Right kidney (tissue), 1 donor: ENCODE measurements at regions not wholly inside any gene's neighbourhood (a gene's known extent, or its start where the extent isn't known, plus 50 kb on each side); places are given as distances from the start of the nearest gene placed in this dataset.

Experiments
- DNase-seq: peaks from one replicate; pipeline ENCODE4 v3.0.0-alpha.2; 2016

GRCh38 chr3:76065964-76066363 is 280.6 kb upstream of the ZNF717 start:
- no peak for DNase-seq

- no peak for DNase-seq
Observed at GRCh38 chr3:76078101-76078500, 292.8 kb upstream of the ZNF717 start.

GRCh38 chr3:76083992-76084391 is 298.6 kb upstream of the ZNF717 start:
- DNase-seq = no peak

- DNase-seq = no peak
Observed at GRCh38 chr3:76096036-76096435, 310.7 kb upstream of the ZNF717 start.

- no peak for DNase-seq
Observed at GRCh38 chr3:76096836-76097588, 311.7 kb upstream of the ZNF717 start.

- DNase-seq = no peak
Observed at GRCh38 chr3:76097589-76097969, 312.2 kb upstream of the ZNF717 start.

- DNase-seq = no peak
Observed at GRCh38 chr3:76099956-76100355, 314.6 kb upstream of the ZNF717 start.

- DNase-seq = no peak
Observed at GRCh38 chr3:76107935-76108570, 322.7 kb upstream of the ZNF717 start.

GRCh38 chr3:76111808-76112207 is 326.5 kb upstream of the ZNF717 start:
- DNase-seq = no peak

GRCh38 chr3:76122007-76122406 is 336.7 kb upstream of the ZNF717 start:
- no peak for DNase-seq

- DNase-seq = no peak
Observed at GRCh38 chr3:76129441-76129840, 344.1 kb upstream of the ZNF717 start.

- no peak for DNase-seq
Observed at GRCh38 chr3:76131396-76132153, 346.2 kb upstream of the ZNF717 start.

- DNase-seq = no peak
Observed at GRCh38 chr3:76132154-76132470, 346.8 kb upstream of the ZNF717 start.

GRCh38 chr3:76134166-76134565 is 348.8 kb upstream of the ZNF717 start:
- no peak for DNase-seq

GRCh38 chr3:76138921-76139320 is 353.6 kb upstream of the ZNF717 start:
- DNase-seq = no peak

- DNase-seq = no peak
Observed at GRCh38 chr3:76147846-76148245, 362.5 kb upstream of the ZNF717 start.

GRCh38 chr3:76152028-76152427 is 366.7 kb upstream of the ZNF717 start:
- no peak for DNase-seq

GRCh38 chr3:76161856-76162255 is 376.5 kb upstream of the ZNF717 start:
- no peak for DNase-seq

GRCh38 chr3:76171647-76172046 is 386.3 kb upstream of the ZNF717 start:
- DNase-seq = no peak

GRCh38 chr3:76177610-76178009 is 392.3 kb upstream of the ZNF717 start:
- no peak for DNase-seq

- no peak for DNase-seq
Observed at GRCh38 chr3:76178412-76178811, 393.1 kb upstream of the ZNF717 start.

GRCh38 chr3:76181213-76181612 is 395.9 kb upstream of the ZNF717 start:
- no peak for DNase-seq

GRCh38 chr3:76198086-76198485 is 412.7 kb upstream of the ZNF717 start:
- no peak for DNase-seq

GRCh38 chr3:76199382-76199781 is 414.0 kb upstream of the ZNF717 start:
- DNase-seq = no peak
